ENCODE measurements at regions not wholly inside any gene's neighbourhood (a gene's known extent, or its start where the extent isn't known, plus 50 kb on each side); places are given as distances from the start of the nearest gene placed in this dataset.

DNA sequence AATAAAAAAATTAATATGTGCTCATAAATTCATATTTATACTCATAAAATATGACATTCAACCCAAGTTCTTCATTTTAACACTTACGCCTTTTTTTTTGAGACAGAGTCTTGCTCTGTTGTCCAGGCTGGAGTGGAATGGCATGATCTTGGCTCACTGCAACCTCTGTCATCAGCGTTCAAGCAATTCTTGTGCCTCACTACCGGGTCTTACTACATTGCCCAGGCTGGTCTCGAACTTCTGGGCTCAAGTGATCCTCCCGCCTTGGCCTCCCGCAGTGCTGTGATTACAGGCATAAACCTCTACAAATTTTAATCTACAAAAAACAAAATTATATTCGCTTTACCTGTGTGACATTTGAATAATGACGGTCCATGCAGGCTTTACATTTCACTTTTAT, 74.1 kb upstream of the SNRPN start:
- H3F3A ChIP-seq (ENCODE audit: insufficient read depth) = no peaks in the 10 kb centered on the region
- no peak for TF ChIP-seq EZH2phosphoT487 (conservative IDR thresholded peaks at IDR 0.05; ENCODE audit: low read length)
- TF ChIP-seq, protein P1, sequence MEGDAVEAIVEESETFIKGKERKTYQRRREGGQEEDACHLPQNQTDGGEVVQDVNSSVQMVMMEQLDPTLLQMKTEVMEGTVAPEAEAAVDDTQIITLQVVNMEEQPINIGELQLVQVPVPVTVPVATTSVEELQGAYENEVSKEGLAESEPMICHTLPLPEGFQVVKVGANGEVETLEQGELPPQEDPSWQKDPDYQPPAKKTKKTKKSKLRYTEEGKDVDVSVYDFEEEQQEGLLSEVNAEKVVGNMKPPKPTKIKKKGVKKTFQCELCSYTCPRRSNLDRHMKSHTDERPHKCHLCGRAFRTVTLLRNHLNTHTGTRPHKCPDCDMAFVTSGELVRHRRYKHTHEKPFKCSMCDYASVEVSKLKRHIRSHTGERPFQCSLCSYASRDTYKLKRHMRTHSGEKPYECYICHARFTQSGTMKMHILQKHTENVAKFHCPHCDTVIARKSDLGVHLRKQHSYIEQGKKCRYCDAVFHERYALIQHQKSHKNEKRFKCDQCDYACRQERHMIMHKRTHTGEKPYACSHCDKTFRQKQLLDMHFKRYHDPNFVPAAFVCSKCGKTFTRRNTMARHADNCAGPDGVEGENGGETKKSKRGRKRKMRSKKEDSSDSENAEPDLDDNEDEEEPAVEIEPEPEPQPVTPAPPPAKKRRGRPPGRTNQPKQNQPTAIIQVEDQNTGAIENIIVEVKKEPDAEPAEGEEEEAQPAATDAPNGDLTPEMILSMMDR (IDR thresholded peaks at IDR 0.05; ENCODE audit: insufficient read depth, low read length, poor library complexity, severe bottlenecking) = no peak
- no peak overlapping the region for H3K4me3 ChIP-seq (ENCODE audit: insufficient read depth, low read length, poor library complexity, severe bottlenecking)
- no peak overlapping the region for H3K9ac ChIP-seq (ENCODE audit: low read length)
- no peaks in the 10 kb centered on the region for H3K9me2 ChIP-seq (replicated peaks; ENCODE audit: insufficient read depth, low read length)
- no peak overlapping the region for H3K27ac ChIP-seq (ENCODE audit: low read depth, low read length)
- no peak overlapping the region for H3K4me2 ChIP-seq (ENCODE audit: low read depth, low read length, poor library complexity, severe bottlenecking)
- no peaks in the 10 kb centered on the region for H3K27me3 ChIP-seq (ENCODE audit: low read length)
- H3K36me3 ChIP-seq (ENCODE audit: low read length) = no peaks in the 10 kb centered on the region
- no peaks in the 10 kb centered on the region for H3K79me2 ChIP-seq (ENCODE audit: insufficient read depth, low read length)
- no peak overlapping the region for H2AFZ ChIP-seq (ENCODE audit: low read depth, low read length, severe bottlenecking)
- no peaks in the 10 kb centered on the region for H3K9me3 ChIP-seq (ENCODE audit: insufficient read depth, low read length)
- H4K20me1 ChIP-seq (ENCODE audit: low read depth, low read length) = no peaks in the 10 kb centered on the region

DNA sequence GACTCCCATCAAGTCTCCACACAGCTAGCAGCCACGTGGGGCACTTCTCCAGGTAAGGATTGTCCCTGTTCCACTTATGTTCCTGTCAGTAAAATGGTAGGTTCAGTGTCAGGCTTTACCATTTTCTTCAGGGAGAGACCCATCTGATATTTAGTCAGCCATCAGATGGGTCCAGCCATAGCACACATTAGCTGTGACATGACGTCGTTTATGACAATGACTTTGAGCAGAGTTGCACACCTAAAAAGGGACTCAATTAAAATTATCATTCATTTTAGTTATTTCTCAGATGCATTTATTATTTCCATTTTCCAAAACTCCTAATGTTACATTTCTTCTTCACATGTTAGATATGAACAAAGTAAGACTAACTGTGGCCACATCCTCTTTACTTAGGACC, 68.2 kb upstream of the SNRPN start:
- Histone ChIP-seq H3K27ac (ENCODE audit: low read depth, low read length) (no peak overlapping the region), H3F3A (ENCODE audit: insufficient read depth) (no peaks in the 10 kb centered on the region), H3K9ac (ENCODE audit: low read length) (no peak overlapping the region), H2AFZ (ENCODE audit: low read depth, low read length, severe bottlenecking) (no peak overlapping the region), H3K36me3 (ENCODE audit: low read length) (no peaks in the 10 kb centered on the region), H3K4me2 (ENCODE audit: low read depth, low read length, poor library complexity, severe bottlenecking) (no peak overlapping the region), H3K9me3 (ENCODE audit: insufficient read depth, low read length) (no peaks in the 10 kb centered on the region), H3K4me3 (ENCODE audit: insufficient read depth, low read length, poor library complexity, severe bottlenecking) (no peak overlapping the region), H4K20me1 (ENCODE audit: low read depth, low read length) (no peaks in the 10 kb centered on the region), H3K79me2 (ENCODE audit: insufficient read depth, low read length) (no peaks in the 10 kb centered on the region), H3K9me2 (replicated peaks; ENCODE audit: insufficient read depth, low read length) (no peaks in the 10 kb centered on the region), H3K27me3 (ENCODE audit: low read length) (no peaks in the 10 kb centered on the region)
- TF ChIP-seq, protein P1 (IDR thresholded peaks at IDR 0.05; ENCODE audit: insufficient read depth, low read length, poor library complexity, severe bottlenecking) = no peak
- TF ChIP-seq EZH2phosphoT487 (conservative IDR thresholded peaks at IDR 0.05; ENCODE audit: low read length) = no peak

DNA sequence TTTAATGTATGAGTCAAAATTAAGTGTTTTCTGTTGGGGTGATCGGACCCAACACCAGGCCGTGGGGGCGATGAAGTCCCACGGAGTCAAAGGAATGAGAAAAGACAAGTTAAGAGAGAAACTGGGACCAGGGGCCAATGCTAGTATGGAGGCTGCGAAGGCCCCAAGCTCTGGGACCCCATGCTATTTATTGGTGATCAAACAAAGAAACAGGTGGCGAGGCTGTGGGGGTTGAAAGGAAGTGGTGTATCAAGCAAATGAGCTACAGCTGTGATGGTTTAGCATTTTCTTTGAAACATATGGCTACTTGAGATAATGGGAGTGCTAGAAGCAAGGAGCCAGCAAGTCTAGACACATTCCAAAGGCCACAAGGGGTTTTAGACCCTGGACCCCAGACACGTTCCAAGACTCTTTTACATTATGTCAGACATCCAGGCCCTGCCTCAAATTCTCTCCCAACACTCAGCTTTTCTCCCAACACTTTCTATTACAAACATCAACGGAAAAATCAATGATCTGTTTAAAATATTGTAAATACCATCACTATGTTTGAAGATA, 56.0 kb upstream of the SNRPN start:
- Histone ChIP-seq H3K9me2 (replicated peaks; ENCODE audit: insufficient read depth, low read length) (no peaks in the 10 kb centered on the region), H3K9ac (ENCODE audit: low read length) (no peak overlapping the region), H3F3A (ENCODE audit: insufficient read depth) (no peaks in the 10 kb centered on the region), H3K36me3 (ENCODE audit: low read length) (no peaks in the 10 kb centered on the region), H2AFZ (ENCODE audit: low read depth, low read length, severe bottlenecking) (no peak overlapping the region), H3K27me3 (ENCODE audit: low read length) (no peaks in the 10 kb centered on the region), H3K4me2 (ENCODE audit: low read depth, low read length, poor library complexity, severe bottlenecking) (no peak overlapping the region), H3K4me3 (ENCODE audit: insufficient read depth, low read length, poor library complexity, severe bottlenecking) (no peak overlapping the region), H4K20me1 (ENCODE audit: low read depth, low read length) (no peaks in the 10 kb centered on the region), H3K27ac (ENCODE audit: low read depth, low read length) (no peak overlapping the region), H3K79me2 (ENCODE audit: insufficient read depth, low read length) (no peaks in the 10 kb centered on the region), H3K9me3 (ENCODE audit: insufficient read depth, low read length) (no peaks in the 10 kb centered on the region; the same call in 1 of the 2 replicates)
- no peak for TF ChIP-seq EZH2phosphoT487 (conservative IDR thresholded peaks at IDR 0.05; ENCODE audit: low read length)
- TF ChIP-seq, protein P1 (IDR thresholded peaks at IDR 0.05; ENCODE audit: insufficient read depth, low read length, poor library complexity, severe bottlenecking) = no peak

Measured in SU-DHL-6 (cell line).